ENCODE measurements at regions not wholly inside any gene's neighbourhood (a gene's known extent, or its start where the extent isn't known, plus 50 kb on each side); places are given as distances from the start of the nearest gene placed in this dataset.

GRCh38 chr9:25613709-25614108, 64.5 kb downstream of the TUSC1 start:
- DNase-seq: no peak

GRCh38 chr9:25603106-25603505, 75.1 kb downstream of the TUSC1 start:
- DNase-seq: no peak

GRCh38 chr9:25602400-25603044, 75.7 kb downstream of the TUSC1 start:
- no peak for DNase-seq

- DNase-seq: no peak
Observed at GRCh38 chr9:25600501-25600900, 77.7 kb downstream of the TUSC1 start.

GRCh38 chr9:25584611-25585010, 93.6 kb downstream of the TUSC1 start:
- no peak for DNase-seq

GRCh38 chr9:25573281-25573680, 105.0 kb downstream of the TUSC1 start:
- DNase-seq: no peak

GRCh38 chr9:25571491-25571890, 106.8 kb downstream of the TUSC1 start:
- DNase-seq: no peak

- no peak for DNase-seq
Observed at GRCh38 chr9:25570802-25571201, 107.4 kb downstream of the TUSC1 start.

GRCh38 chr9:25562101-25562500, 116.1 kb downstream of the TUSC1 start:
- DNase-seq: no peak

- DNase-seq: no peak
Observed at GRCh38 chr9:25557645-25558300, 120.5 kb downstream of the TUSC1 start.

- no peak for DNase-seq
Observed at GRCh38 chr9:25556540-25556939, 121.7 kb downstream of the TUSC1 start.

- DNase-seq: no peak
Observed at GRCh38 chr9:25548847-25549246, 129.4 kb downstream of the TUSC1 start.

GRCh38 chr9:25543806-25544205, 134.4 kb downstream of the TUSC1 start:
- no peak for DNase-seq

- no peak for DNase-seq
Observed at GRCh38 chr9:25542319-25542718, 135.9 kb downstream of the TUSC1 start.

GRCh38 chr9:25537808-25538207, 140.4 kb downstream of the TUSC1 start:
- DNase-seq: no peak

- DNase-seq: peak; percentile 34
Observed at GRCh38 chr9:25519286-25519685, 159.0 kb downstream of the TUSC1 start.

GRCh38 chr9:25517701-25518100, 160.5 kb downstream of the TUSC1 start:
- no peak for DNase-seq

- DNase-seq: no peak
Observed at GRCh38 chr9:25513509-25514033, 164.7 kb downstream of the TUSC1 start.

GRCh38 chr9:25505644-25506043, 172.6 kb downstream of the TUSC1 start:
- no peak for DNase-seq

GRCh38 chr9:25481372-25481771, 196.9 kb downstream of the TUSC1 start:
- DNase-seq: peak; percentile 56

- no peak for DNase-seq
Observed at GRCh38 chr9:25480696-25481095, 197.5 kb downstream of the TUSC1 start.

- DNase-seq: no peak
Observed at GRCh38 chr9:25472681-25473080, 205.6 kb downstream of the TUSC1 start.

- DNase-seq: no peak
Observed at GRCh38 chr9:25472085-25472607, 206.1 kb downstream of the TUSC1 start.

- no peak for DNase-seq
Observed at GRCh38 chr9:25461416-25461815, 216.8 kb downstream of the TUSC1 start.
